IPS-NIHi7 (cell line): ENCODE measurements at regions not wholly inside any gene's neighbourhood (a gene's known extent, or its start where the extent isn't known, plus 50 kb on each side); places are given as distances from the start of the nearest gene placed in this dataset.
"Not testable (repeated sequence)": the region's sequence is repeated elsewhere in the genome, so short reads cannot be mapped to it uniquely, and the experiment has no call there.

ENCODE experiments used
- DNase-seq: peaks from one replicate; pipeline ENCODE4 v3.0.0; 2012; ENCODE audit warnings: mixed read lengths; ENCODE audit errors: extremely low spot score

- DNase-seq: peak; percentile 35
Measured at GRCh38 chr3:153221748-153222162, 59.7 kb downstream of the RAP2B start.

DNA sequence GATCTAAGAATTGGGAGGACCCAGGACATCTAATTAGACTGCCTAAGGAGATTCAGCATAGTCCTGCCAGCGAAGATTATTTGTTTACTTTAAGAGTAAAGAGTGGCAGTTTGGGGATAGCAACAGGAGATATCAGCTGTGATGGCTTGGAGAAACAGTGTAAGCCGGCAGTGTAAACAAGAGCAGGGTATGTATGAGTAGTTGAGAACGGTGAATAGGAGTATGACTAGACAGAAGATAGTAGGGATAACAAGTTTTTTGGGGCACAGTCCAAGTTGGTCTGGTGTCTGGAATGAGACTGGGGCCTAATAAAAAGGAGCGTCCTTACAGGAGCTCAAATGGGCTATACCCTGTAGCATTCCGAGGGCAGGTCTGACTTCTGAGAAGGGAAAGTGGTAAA lies 64.9 kb downstream of the RAP2B start:
- not testable (repeated sequence) for DNase-seq

DNA sequence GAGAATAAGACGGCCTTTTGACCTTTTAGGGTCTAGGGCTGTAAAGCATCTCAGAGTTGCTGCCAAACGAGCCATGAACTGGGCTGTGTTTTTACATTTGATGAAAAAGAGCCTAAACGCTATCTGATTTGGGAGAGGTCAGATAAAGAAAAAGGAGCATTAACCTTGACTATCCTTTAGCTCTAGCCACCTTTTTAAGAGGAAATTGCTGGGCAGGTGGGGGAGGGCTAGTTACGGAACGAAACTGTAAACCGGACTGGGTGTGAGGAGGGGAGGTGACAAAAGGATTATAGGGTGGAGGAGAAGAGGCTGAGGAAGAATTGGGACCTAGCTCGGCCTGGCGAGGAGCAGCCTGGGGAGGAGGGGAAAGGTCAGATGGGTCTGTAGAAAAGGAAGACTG lies 68.4 kb downstream of the RAP2B start:
- not testable (repeated sequence) for DNase-seq

GRCh38 chr3:153231245-153231644 lies 69.2 kb downstream of the RAP2B start:
- not testable (repeated sequence) for DNase-seq

DNA sequence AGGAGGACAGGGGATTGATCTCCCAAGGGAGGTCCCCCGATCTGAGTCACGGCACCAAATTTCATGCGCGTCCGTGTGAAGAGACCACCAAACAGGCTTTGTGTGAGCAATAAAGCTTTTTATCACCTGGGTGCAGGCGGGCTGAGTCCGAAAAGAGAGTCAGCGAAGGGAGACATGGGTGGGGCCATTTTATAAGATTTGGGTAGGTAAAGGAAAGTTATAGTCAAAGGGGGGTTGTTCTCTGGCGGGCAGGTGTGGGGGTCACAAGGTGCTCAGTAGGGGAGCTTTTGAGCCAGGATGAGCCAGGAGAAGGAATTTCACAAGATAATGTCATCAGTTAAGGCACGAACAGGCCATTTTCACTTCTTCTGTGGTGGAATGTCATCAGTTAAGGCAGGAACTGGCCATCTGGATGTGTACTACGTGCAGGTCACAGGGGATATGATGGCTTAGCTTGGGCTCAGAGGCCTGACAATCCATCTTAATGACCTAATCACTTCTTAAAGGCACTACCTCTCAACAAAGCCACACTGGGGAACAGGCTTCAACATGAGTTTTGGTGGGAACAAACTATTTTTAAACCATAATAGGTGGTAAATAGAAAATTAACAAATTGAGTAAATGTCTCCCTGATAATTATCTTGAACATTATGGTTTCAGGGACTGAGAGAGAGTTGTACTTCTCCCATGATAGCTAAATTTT lies 70.2 kb downstream of the RAP2B start:
- not testable (repeated sequence) for DNase-seq

DNA sequence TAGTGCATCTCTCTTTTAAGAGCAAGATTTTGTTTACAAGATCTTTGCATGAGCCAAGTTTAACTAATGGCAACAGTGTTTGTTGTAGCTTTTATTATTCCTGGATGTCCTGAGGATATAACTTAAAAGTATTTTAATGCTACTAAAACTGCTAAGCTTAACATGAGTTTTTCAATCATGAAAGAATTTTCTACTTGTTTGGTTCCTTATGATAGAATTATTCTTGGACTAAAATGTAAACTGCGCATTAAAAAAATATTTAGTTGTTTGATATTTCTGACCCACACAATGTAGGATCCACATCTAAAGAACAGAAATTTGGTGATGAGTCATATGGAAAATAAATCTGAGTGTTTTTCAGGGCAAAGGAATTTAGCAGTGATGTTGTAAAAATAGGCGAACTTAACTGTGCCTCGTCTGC lies 70.8 kb downstream of the RAP2B start:
- DNase-seq: no peak

DNA sequence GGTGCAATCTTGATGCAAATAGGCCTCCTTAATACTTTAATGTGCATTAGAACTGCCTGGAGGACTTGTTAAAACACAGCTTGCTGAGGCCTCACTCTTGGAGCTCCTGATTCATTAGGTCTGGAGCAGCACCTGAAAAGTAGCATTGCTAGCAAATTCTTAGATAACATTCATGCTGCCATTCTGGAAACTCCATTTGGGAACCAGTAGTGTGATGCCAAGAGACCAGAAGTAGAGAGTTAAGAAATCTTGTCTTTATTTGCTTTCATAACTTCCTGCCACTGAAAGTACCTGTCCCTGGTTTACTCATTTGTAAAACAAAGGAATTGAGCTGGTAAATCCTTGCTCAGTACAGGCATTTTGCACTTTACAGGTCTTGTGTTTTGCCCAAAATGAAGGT lies 72.0 kb downstream of the RAP2B start:
- DNase-seq: no peak

DNA sequence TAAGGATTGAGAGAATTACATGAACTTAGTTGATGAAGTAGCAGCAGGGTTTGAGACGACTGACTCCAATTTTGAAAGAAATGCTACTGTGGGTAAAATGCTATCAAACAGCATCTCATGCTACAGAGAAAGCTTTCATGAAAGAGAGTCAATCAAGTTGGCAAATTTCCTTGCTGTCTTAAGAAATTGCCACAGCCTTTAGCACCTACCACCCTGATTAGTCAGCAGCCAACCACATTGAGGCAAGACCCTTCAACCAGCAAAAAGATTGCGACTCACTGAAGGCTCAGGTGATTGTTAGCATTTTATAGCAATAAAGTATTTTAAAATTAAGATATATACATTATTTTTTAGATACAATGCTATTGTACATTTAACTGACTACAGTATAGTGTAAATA lies 80.9 kb downstream of the RAP2B start:
- no peak for DNase-seq

DNA sequence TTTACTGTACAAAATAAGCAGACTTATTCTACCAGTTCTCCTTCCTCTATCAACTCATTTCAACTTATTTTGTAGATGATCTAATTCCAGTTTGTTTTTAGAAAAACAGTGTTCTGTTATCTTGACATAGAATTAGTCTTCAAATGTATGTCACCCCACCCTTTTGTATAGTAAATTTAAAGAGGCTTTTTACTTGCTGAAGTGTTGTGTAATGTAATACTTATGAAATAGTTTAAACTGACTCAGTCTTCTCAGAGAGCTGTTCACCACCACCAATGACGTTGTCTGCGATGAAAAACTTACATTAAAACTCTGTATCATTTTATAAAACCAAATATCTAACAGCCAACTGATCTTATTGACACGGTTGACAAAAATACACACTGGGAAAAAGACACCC lies 82.9 kb downstream of the RAP2B start:
- DNase-seq: no peak

GRCh38 chr3:153245661-153246060 lies 83.6 kb downstream of the RAP2B start:
- DNase-seq: no peak

DNA sequence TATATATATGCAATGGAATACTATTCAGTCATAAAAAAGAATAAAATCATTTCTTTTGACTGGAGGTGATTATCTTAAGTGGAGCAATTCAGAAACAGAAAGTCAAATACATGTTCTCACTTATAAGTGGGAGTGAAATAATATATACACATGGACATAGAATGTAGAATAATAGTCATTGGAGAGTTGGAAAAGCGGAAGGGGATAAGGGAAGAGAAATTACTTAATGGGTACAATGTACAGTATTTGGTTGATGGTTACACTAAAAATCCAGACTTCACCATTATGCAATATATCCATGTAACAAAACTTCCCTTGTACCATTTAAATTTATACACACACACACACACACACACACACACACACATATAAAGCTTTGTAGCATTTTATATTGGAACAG lies 84.3 kb downstream of the RAP2B start:
- DNase-seq: no peak

GRCh38 chr3:153246806-153247205 lies 84.8 kb downstream of the RAP2B start:
- no peak for DNase-seq

DNA sequence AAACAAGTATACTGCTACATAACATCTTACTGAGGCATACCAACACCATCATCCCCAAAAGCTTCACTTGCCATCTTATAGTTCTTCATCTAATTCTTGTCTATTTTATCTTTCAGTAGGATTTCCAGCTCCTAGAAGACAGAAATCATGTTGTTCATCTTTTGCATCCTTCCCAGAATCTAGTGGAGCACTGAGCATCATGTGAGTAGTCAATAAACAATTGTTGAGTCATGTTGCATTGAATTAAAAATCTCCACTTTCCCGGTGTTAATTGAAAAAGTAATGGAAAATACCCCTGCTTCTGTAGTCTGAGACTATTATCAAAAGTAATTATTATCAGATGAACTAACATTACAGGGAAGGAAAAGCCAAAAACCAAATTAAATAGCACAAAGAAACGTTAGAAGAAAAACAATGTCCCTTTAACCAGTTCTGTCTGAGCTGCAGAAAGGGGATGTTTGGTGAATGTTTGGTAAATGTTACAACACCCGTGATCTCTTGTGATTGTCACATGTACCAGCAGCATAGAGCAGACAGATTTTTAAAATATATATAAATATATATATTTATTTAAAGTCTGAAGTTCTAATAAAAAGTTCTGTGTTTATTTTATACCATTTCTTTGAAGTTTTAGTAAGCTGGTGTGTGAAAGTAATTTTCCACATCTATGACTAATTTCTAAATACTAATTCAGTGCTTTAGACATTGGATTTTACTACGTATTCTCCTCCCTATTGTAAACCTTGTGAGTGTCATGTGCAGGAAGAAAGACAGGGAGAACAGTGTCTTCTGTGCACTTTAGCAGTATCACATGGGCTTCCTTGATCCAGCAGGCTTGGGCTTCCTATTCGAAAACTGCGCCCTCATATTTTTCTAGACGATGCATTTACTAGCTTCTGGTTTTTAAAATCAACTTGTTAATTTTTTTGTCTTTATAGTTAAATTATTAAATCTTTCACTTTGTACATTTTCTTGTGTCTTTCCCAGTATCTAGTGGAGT lies 85.6 kb downstream of the RAP2B start:
- DNase-seq: no peak

DNA sequence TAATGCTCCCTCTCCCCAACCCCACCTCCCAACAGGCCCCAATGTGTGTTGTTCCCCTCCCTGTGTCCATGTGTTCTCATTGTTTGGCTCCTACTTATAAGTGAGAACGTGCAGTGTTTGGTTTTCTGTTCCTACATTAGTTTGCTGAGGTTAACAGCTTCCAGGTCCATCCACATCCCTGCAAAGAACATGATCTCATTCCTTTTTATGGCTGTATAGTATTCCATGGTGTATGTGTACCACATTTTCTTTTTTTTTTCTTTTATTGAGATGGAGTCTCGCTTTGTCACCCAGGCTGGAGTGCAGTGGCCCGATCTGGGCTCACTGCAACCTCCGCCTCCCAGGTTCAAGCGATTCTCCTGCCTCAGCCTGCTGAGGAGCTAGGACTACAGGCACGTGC lies 86.8 kb downstream of the RAP2B start:
- not testable (repeated sequence) for DNase-seq

- DNase-seq: no peak
Measured at GRCh38 chr3:153249906-153250305, 87.9 kb downstream of the RAP2B start.

DNA sequence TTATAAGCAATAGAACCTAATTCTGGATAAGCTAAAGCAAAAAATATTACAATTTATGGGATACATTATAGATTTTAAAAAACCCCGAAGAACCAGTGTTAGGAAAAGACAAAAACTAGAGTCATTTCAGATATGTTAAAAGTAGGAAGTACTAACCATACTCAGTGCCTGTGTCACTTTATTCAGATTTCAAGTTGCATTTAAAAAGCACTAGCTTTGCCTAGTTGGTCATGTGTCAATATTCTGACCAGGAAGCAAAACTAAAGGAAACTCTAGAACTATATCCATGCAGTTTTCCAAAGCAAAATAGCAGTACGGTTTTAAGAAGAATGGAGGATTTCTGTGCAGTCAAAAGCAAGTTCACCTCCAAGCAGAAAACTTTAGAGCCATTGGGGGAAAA lies 88.4 kb downstream of the RAP2B start:
- no peak for DNase-seq

GRCh38 chr3:153252963-153253362 lies 90.9 kb downstream of the RAP2B start:
- no peak for DNase-seq

DNA sequence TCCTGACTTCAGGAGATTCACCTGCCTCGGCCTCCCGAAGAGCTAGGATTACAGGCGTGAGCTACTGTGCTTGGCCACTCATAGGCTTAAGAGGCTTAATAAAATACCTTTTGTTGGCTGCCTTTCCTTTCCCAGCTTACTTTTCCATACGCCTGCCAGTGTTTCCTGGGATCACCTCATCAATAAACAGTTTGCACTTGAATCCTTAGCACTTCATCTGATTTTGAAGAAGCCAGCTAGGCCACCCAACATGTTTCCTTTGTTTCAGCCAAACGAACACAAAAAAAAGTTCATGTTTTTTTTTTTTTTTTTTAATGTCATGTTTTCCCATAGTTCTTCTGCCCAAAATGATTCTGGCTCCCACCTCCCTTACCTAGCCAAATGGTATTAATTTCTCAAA lies 92.3 kb downstream of the RAP2B start:
- DNase-seq: no peak

DNA sequence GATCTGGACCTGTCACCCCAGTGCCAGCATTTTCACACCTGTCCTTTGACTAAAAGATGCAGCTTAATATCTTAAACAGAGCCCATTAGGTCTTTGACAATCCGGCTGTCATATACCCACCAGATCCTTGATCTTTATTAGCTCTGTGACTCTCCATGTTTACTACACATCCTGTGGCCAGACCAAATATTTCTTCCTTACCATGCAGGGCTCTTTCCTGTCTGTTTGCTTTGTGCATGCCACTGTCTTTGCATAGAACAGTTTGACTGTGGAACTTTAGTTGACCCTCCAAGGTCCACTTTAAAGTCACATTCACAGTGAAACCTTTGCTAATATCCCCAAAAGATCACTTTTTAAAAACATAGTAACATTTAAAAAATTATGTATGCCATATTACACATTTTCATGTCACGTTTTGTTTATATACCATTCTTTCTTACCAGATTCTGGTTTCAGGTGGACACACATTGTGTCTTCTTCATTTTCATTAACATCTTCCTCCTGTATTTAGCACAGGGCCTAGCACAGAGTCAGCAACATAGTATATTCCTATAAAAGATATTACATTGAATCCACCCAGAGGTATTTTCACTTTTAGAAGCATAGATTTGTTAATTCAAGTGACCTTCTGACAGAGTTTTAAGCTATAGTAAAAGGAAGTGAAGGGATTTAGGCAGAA lies 95.8 kb downstream of the RAP2B start:
- no peak for DNase-seq

- no peak for DNase-seq
Measured at GRCh38 chr3:153259956-153260355, 97.9 kb downstream of the RAP2B start.

- DNase-seq: no peak
Measured at GRCh38 chr3:153260681-153261080, 98.7 kb downstream of the RAP2B start.

GRCh38 chr3:153266619-153267018 lies 104.6 kb downstream of the RAP2B start:
- DNase-seq: no peak
